ENCODE measurements at regions not wholly inside any gene's neighbourhood (a gene's known extent, or its start where the extent isn't known, plus 50 kb on each side); places are given as distances from the start of the nearest gene placed in this dataset.

GRCh38 chr4:178138491-178138890 is 696.3 kb upstream of the AGA start:
- no peak overlapping the region for H3K4me3 ChIP-seq (ENCODE audit: low read depth, low read length)
- TF ChIP-seq CTCF (IDR thresholded peaks at IDR 0.05; ENCODE audit: insufficient read depth, low read depth, low read length): no peak
- DNase-seq (ENCODE audit: low read depth): no peak

- TF ChIP-seq CTCF (IDR thresholded peaks at IDR 0.05; ENCODE audit: insufficient read depth, low read depth, low read length): no peak
Observed at GRCh38 chr4:178140326-178140915, 698.2 kb upstream of the AGA start.

GRCh38 chr4:178142724-178143123 is 700.5 kb upstream of the AGA start:
- no peak overlapping the region for H3K4me3 ChIP-seq (ENCODE audit: low read depth, low read length)
- no peak for TF ChIP-seq CTCF (IDR thresholded peaks at IDR 0.05; ENCODE audit: insufficient read depth, low read depth, low read length)
- no peak for DNase-seq (ENCODE audit: low read depth)

More at GRCh38 chr4:178140326-178140915, 698.2 kb upstream of the AGA start:
- DNase-seq (ENCODE audit: low read depth): no peak
- H3K4me3 ChIP-seq (ENCODE audit: low read depth, low read length): no peak overlapping the region

GRCh38 chr4:178148106-178148505 is 705.9 kb upstream of the AGA start:
- DNase-seq (ENCODE audit: low read depth): no peak

GRCh38 chr4:178165251-178165950 is 723.2 kb upstream of the AGA start:
- TF ChIP-seq CTCF (IDR thresholded peaks at IDR 0.05; ENCODE audit: insufficient read depth, low read depth, low read length): no peak
- no peak for DNase-seq (ENCODE audit: low read depth)
- no peak overlapping the region for H3K4me3 ChIP-seq (ENCODE audit: low read depth, low read length)

More at GRCh38 chr4:178148106-178148505, 705.9 kb upstream of the AGA start:
- no peak overlapping the region for H3K4me3 ChIP-seq (ENCODE audit: low read depth, low read length)
- no peak for TF ChIP-seq CTCF (IDR thresholded peaks at IDR 0.05; ENCODE audit: insufficient read depth, low read depth, low read length)

GRCh38 chr4:178165951-178166308 is 723.7 kb upstream of the AGA start:
- no peak for DNase-seq (ENCODE audit: low read depth)
- no peak for TF ChIP-seq CTCF (IDR thresholded peaks at IDR 0.05; ENCODE audit: insufficient read depth, low read depth, low read length)
- H3K4me3 ChIP-seq (ENCODE audit: low read depth, low read length): no peak overlapping the region
